Breast epithelium (tissue), 4 donors: ENCODE measurements at regions not wholly inside any gene's neighbourhood (a gene's known extent, or its start where the extent isn't known, plus 50 kb on each side); places are given as distances from the start of the nearest gene placed in this dataset.
"Not testable (repeated sequence)": the region's sequence is repeated elsewhere in the genome, so short reads cannot be mapped to it uniquely, and the experiment has no call there.

Experiments used
- DNase-seq, 2 donors: peaks; one replicate each; pipeline ENCODE4 v3.0.0-alpha.2; 2019; ENCODE audit warnings: low spot score in 2 of 2
- H3K27ac ChIP-seq, 2 donors: fragments of 200-600 bp; sonication (generic) in 1 of 2; one replicate each; pipeline ENCODE4 v1.5.1; 2016 to 2019; ENCODE audit warnings: mild to moderate bottlenecking in 1 of 2
- H3K27me3 ChIP-seq, 2 donors: fragments of 200-600 bp; sonication (generic) in 1 of 2; one replicate each; pipeline versions ENCODE4 v1.5.1 to v1.6.0; 2017 to 2019; ENCODE audit warnings: control low read depth in 1 of 2, mild to moderate bottlenecking in 1 of 2
- H3K36me3 ChIP-seq: fragments of 200-600 bp; one replicate; pipeline ENCODE4 v1.5.1; 2019
- H3K4me1 ChIP-seq, 2 donors: fragments of 200-600 bp; sonication (generic); one replicate each; pipeline ENCODE4 v1.5.1; 2016 to 2019; ENCODE audit warnings: control low read depth in 1 of 2
- H3K4me3 ChIP-seq, 3 donors: fragments of 200-600 bp; sonication (generic); 1 replicate in 2 of 3; 2 replicates in 1 of 3; pipeline ENCODE4 v1.5.1; 2016 to 2019; ENCODE audit warnings: mild to moderate bottlenecking in 3 of 3, moderate library complexity in 2 of 3
- H3K9me3 ChIP-seq, 2 donors: fragments of 200-600 bp; sonication (generic) in 1 of 2; one replicate each; pipeline ENCODE4 v1.5.1; 2016 to 2019; ENCODE audit warnings: control low read depth in 1 of 2
- CTCF ChIP-seq, 3 donors: fragments of 450-650 bp; IDR thresholded peaks; one replicate each; pipeline ENCODE4 v1.5.1; 2016 to 2017; ENCODE audit warnings: antibody characterized with exemption in 3 of 3, mild to moderate bottlenecking in 3 of 3, moderate library complexity in 3 of 3
- POLR2A ChIP-seq: fragments of 450-650 bp; IDR thresholded peaks from one replicate; pipeline ENCODE4 v1.6.1; 2016; ENCODE audit warnings: antibody characterized with exemption, mild to moderate bottlenecking, moderate library complexity
- POLR2AphosphoS5 ChIP-seq, 3 donors: sonication (generic); formaldehyde crosslinking; IDR thresholded peaks; one replicate each; pipeline ENCODE4 v1.6.1; 2017; ENCODE audit warnings: antibody characterized with exemption in 3 of 3
- intact Hi-C: fragments of 100-400 bp; cut with DNase I; formaldehyde crosslinking; loops from one replicate; pipeline ENCODE4 v1.15.1; 2023; ENCODE audit warnings: low total_unique reads

- no peaks in the 10 kb centered on the region for H3K9me3 ChIP-seq
- no peak for DNase-seq
- TF ChIP-seq POLR2A, result no peak
- no peak for TF ChIP-seq POLR2AphosphoS5 (IDR thresholded peaks at IDR 0.05)
- TF ChIP-seq CTCF (IDR thresholded peaks at IDR 0.05), result no peak
- H3K36me3 ChIP-seq, result no peaks in the 10 kb centered on the region
- no peaks in the 10 kb centered on the region for H3K27me3 ChIP-seq
- intact Hi-C loops, result no loop called here
- no peak overlapping the region for H3K27ac ChIP-seq
- H3K4me3 ChIP-seq, result no peak overlapping the region
- no peaks in the 10 kb centered on the region for H3K4me1 ChIP-seq
Observed at GRCh38 chr12:41656454-41656853, 468.3 kb downstream of the PDZRN4 start.

DNA sequence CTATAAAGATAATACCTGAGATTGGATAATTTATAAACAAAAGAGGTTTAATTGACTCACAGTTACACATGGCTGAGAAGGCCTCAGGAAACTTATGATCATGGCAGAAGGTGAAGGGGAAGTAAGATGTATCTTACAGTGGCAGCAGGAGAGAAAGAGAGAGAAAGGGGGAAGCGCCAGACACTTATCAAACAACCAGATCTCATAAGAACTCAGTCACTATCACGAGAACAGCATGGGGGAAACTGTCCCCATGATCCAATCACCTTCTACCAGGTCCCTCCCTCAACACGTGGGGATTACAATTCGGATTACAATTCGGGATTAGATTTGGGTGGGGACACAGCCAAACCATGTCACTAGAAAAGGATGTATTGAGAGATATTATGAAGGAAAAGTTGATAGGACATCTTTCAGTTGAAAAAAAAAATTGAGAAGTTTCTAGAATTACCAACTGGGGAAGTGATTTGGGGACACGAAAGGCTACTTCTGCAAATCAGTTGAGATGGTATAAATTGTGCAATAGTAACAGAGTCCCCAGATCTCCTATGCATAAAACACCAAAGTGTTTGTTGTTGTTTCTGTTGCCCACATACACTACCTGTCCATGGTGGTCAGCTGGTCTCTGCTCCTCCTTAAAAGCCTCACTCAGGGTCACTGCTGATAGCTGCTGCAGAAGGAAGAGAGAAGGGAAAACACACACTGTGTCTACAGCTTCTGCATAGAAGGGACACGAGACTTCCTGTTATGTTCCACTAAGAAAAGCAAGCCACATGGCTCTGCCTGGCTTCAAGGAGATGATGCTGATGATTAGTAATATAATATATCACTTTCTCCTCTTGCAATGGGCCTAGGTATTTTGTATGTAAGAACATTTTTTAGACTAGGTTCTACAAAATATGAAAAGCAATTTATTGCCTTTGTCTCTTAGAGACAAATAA is 465.5 kb downstream of the PDZRN4 start:
- Histone ChIP-seq H3K27me3 (no peaks in the 10 kb centered on the region), H3K4me1 (no peaks in the 10 kb centered on the region), H3K9me3 (no peaks in the 10 kb centered on the region), H3K27ac (no peak overlapping the region), H3K36me3 (no peaks in the 10 kb centered on the region), H3K4me3 (no peak overlapping the region)
- TF ChIP-seq CTCF (IDR thresholded peaks at IDR 0.05) (no peak), POLR2AphosphoS5 (IDR thresholded peaks at IDR 0.05) (no peak), POLR2A (no peak)
- intact Hi-C loops, result no loop called here
- no peak for DNase-seq

DNA sequence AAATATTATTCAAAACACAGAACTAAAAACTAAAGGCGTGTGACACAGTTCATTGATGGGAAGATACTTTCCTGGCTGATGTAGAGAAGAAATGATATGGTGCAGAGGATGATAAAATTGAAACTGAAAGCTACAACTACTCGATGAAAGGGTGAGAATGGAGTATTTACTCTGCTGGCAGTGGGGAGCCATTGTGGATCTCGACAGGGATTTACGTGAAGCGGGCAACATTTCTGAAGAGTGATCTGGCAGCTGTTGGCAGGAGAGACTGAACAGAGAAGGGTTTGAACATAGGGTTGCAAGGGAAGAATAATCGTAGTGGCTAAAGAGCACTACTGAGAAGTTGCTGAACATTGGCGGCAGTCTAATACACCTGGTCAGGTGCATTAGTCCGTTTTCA is 464.9 kb downstream of the PDZRN4 start:
- Histone ChIP-seq H3K36me3 (no peaks in the 10 kb centered on the region), H3K4me1 (no peaks in the 10 kb centered on the region), H3K27ac (no peak overlapping the region), H3K27me3 (no peaks in the 10 kb centered on the region), H3K9me3 (no peaks in the 10 kb centered on the region), H3K4me3 (no peak overlapping the region)
- intact Hi-C loops, result no loop called here
- no peak for TF ChIP-seq POLR2AphosphoS5 (IDR thresholded peaks at IDR 0.05)
- no peak for TF ChIP-seq CTCF (IDR thresholded peaks at IDR 0.05)
- TF ChIP-seq POLR2A, result no peak
- no peak for DNase-seq

DNA sequence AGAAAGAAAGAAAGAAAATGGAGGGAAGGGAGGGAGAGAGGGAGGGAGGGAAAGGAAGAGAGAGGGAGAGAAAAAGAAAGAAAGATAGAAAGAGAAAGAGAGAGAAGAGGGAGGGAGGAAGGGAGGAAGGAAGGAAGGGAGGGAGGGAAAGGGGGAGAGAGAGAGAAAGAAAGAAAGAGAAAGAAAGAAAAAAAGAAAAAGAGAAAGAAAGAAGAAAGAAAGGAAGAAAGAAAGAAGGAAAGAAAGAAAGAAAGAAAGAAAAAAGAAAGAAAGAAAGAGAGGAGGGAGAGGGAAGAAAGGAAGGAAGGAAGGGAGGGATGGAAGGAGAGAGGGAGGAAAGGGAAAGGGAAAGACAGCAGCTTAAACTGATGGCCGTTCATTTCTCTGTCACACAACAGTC is 457.5 kb downstream of the PDZRN4 start:
- Histone ChIP-seq H3K9me3 (no peaks in the 10 kb centered on the region), H3K27me3 (no peaks in the 10 kb centered on the region), H3K4me1 (no peaks in the 10 kb centered on the region), H3K27ac (no peak overlapping the region), H3K36me3 (no peaks in the 10 kb centered on the region), H3K4me3 (no peak overlapping the region)
- intact Hi-C loops, result loop anchor here (10.0 kb wide), 1 partner anchor 71 kb away; no protein-coding TSS in a partner anchor
- DNase-seq, result no peak
- TF ChIP-seq POLR2A (no peak), CTCF (IDR thresholded peaks at IDR 0.05) (no peak), POLR2AphosphoS5 (IDR thresholded peaks at IDR 0.05) (no peak)

DNA sequence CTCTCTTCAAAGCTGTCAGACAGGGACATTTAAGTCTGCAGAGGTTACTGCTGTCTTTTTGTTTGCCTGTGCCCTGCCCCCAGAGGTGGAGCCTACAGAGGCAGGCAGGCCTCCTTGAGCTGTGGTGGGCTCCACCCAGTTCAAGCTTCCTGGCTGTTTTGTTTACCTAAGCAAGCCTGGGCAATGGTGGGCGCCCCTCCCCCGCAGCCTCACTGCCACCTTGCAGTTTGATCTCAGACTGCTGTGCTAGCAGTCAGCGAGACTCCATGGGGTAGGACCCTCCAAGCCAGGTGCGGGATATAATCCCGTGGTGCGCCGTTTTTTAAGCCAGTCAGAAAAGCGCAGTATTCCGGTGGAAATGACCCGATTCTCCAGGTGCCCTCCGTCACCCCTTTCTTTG is 454.7 kb downstream of the PDZRN4 start:
- H3K36me3 ChIP-seq, H3K27ac ChIP-seq, H3K4me1 ChIP-seq, H3K27me3 ChIP-seq, H3K4me3 ChIP-seq, H3K9me3 ChIP-seq, DNase-seq: not testable (repeated sequence)
- intact Hi-C loops, result loop anchor here (10.0 kb wide), 1 partner anchor 68 kb away; no protein-coding TSS in a partner anchor
